MG63 (cell line): ENCODE measurements at regions not wholly inside any gene's neighbourhood (a gene's known extent, or its start where the extent isn't known, plus 50 kb on each side); places are given as distances from the start of the nearest gene placed in this dataset.

Source experiments
- DNase-seq: peaks from one replicate; pipeline ENCODE4 v3.0.0-alpha.2; 2020
- H3K27me3 ChIP-seq: fragments of 250-450 bp; sonication (Bioruptor Pico); 2 replicates; pipeline ENCODE4 v1.5.1; 2020; ENCODE audit warnings: mild to moderate bottlenecking, moderate library complexity
- H3K36me3 ChIP-seq: fragments of 250-450 bp; sonication (Bioruptor Pico); 2 replicates; pipeline ENCODE4 v1.5.1; 2020; ENCODE audit warnings: mild to moderate bottlenecking, moderate library complexity
- H3K4me3 ChIP-seq: fragments of 250-450 bp; sonication (Bioruptor Pico); 2 replicates; pipeline ENCODE4 v1.5.1; 2020; ENCODE audit warnings: mild to moderate bottlenecking, moderate library complexity
- H3K9me3 ChIP-seq: fragments of 250-450 bp; sonication (Bioruptor Pico); 2 replicates; pipeline ENCODE4 v1.5.1; 2020; ENCODE audit warnings: mild to moderate bottlenecking, moderate library complexity

DNA sequence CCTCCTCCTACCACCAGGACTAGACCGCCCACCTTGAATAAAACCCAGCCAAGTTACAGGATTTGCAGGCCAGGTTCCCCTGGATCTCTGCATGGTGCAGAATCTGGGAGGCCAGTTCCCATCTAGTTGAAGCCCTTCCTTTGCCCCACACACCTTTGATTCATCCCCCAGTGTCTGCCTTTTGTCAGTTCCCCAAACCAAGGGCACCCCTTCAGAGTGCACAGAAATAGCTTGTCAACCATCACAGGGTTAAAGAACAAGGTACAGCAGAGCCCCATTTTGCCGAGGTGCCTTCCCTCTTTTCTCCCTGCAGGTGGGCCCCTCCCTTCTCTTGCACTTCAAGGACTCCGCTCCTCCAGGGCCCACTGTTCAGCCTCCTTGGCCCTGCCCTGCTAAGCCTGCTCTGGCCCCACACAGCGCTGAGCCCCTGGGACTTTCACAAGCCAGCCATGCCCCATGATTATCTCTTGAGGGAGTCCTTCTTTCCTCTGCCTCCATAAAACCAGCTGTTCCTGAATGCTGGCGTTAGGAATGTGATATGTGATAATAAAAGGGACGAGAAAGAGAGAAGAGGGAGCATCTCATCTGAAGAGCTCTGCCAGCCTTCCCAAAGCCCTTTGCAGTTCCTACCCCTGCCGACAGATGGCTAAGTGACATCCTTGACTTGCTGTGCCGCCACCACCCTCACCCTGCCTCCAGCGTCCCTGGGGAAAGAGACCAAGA lies 280.3 kb downstream of the CDC5L start:
- no peaks in the 10 kb centered on the region for H3K36me3 ChIP-seq
- H3K27me3 ChIP-seq: no peaks in the 10 kb centered on the region
- peaks cover 5% of the 10 kb centered on the region; the same call in 1 of the 2 replicates for H3K9me3 ChIP-seq
- peak; percentile 81 for DNase-seq
- no peak overlapping the region for H3K4me3 ChIP-seq

DNA sequence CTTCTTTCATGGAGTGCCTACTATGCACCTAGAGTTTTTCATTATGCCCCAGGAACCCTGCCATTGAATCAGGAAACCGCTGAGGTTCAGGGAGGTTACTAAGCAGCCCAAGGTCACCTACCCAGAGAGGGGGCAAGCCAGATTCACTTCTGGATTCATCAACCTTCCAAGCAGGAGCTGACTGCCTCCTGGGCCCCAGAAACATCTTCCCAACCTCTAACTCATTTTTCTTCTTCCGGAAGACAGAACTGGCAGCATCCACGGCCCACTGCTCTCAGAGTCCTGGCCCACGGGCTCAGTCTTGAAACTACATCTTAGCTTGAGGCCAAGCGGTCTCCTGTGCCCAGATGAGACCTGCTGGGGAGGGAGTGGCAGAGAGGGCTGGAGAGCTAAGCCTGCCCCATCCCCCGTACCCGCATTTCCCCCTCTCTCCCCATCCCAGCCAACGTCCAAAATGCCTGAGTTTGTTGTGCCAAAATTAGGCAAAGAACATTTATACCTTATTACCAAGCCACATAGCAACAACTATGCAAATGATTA lies 281.0 kb downstream of the CDC5L start:
- peaks cover 5% of the 10 kb centered on the region; the same call in 1 of the 2 replicates for H3K9me3 ChIP-seq
- peak; percentile 98 for DNase-seq
- H3K4me3 ChIP-seq: no peak overlapping the region
- H3K27me3 ChIP-seq: no peaks in the 10 kb centered on the region
- H3K36me3 ChIP-seq: no peaks in the 10 kb centered on the region

DNA sequence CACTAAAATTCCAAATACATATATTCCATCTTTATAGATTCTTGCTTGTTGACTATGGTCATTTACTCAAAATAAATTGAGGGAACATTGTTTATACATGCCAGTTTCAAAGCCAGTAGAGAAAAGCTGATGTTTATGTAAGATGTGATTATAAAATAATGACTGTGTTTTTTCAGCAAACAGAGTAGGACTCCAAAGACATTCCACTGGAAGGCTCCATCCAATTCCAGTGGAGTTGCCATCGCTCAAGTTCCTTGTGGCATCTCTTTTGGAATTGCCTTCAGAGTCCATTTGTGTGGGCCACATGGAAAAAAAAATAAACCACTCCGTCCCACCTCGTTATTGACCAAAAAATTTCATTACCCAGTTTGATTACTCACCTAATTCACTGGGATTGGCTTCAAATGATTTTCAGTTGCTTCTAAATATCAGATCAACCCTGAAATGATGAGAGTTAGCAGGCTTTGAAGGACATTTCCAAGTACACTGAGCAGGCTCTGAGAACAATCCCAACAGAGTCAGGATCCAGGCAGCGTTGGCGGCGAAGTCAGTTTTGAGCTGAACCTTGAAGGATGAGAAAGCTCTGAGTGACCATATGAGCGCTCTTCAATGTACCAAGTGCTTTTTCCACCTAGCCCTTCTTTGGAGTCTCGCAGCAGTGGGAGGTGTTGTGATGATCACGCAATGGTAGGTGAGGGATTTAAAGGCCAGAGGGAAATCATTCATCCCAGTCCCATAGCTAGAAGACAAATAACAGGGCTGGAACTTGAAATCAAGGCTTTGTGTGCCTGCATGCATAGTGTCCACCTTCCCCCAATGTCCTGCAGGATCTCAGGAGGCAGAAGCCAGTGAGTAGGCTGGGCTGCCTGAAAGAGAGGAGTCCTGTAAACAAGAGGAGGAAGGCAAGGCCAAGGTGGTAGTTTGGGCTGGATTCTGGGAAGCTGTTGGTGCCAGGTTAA lies 281.7 kb downstream of the CDC5L start:
- peaks cover 5% of the 10 kb centered on the region; the same call in 1 of the 2 replicates for H3K9me3 ChIP-seq
- H3K4me3 ChIP-seq: no peak overlapping the region
- no peaks in the 10 kb centered on the region for H3K36me3 ChIP-seq
- peak; percentile 91 for DNase-seq
- no peaks in the 10 kb centered on the region for H3K27me3 ChIP-seq

- no peaks in the 10 kb centered on the region for H3K27me3 ChIP-seq
- peak; percentile 58 for DNase-seq
Observed at GRCh38 chr6:44670146-44670545, 282.6 kb downstream of the CDC5L start.

GRCh38 chr6:44671333-44671732 lies 283.8 kb downstream of the CDC5L start:
- no peaks in the 10 kb centered on the region for H3K36me3 ChIP-seq
- H3K9me3 ChIP-seq: peaks cover 5% of the 10 kb centered on the region; the same call in 1 of the 2 replicates
- no peak overlapping the region for H3K4me3 ChIP-seq
- H3K27me3 ChIP-seq: no peaks in the 10 kb centered on the region
- no peak for DNase-seq

More at GRCh38 chr6:44670146-44670545, 282.6 kb downstream of the CDC5L start:
- Histone ChIP-seq H3K4me3 (no peak overlapping the region), H3K36me3 (no peaks in the 10 kb centered on the region), H3K9me3 (peaks cover 5% of the 10 kb centered on the region; the same call in 1 of the 2 replicates)

DNA sequence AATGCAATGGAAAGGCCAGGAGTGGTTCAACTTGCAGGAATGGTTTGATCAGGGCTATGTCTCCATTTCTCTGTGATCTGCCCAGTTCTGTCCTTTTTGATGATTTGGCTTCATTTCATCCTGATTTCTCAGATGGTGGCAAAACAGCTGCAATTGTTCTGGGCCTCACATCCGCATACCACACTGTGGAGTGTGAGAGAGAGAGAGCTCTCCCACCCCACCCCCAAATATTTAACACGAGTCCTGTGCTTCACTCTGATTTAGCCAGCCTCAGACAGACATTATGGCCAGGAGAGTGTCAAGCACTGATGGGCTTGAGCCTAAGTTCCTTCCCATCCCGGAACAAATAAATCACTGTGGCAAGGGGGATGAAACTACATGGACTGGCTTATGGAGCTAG lies 284.6 kb downstream of the CDC5L start:
- no peak for DNase-seq
- H3K4me3 ChIP-seq: no peak overlapping the region
- no peaks in the 10 kb centered on the region for H3K36me3 ChIP-seq
- H3K27me3 ChIP-seq: no peaks in the 10 kb centered on the region
- H3K9me3 ChIP-seq: peaks cover 5% of the 10 kb centered on the region; the same call in 1 of the 2 replicates

DNA sequence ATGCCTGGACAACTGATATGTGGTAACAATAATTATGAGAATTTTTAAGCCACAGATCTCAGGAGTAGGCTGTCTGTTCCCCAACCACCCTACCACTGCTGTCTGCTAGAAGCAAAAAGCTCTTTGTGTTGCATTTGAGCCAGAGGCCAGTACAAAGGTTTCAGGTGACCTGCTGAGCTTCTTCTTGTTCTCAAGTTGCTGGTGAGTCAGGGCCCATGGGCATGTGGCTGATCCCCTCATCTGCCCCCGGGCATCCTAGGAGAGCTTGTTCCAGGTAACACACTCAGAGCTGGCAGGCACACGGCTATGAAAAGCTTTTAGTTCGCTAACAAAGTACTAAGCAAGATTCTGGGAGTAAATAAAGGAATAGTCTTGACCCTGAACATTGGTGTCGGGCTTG lies 285.3 kb downstream of the CDC5L start:
- no peak for DNase-seq
- no peak overlapping the region for H3K4me3 ChIP-seq
- H3K36me3 ChIP-seq: no peaks in the 10 kb centered on the region
- H3K27me3 ChIP-seq: no peaks in the 10 kb centered on the region
- peaks cover 5% of the 10 kb centered on the region; the same call in 1 of the 2 replicates for H3K9me3 ChIP-seq

- Histone ChIP-seq H3K36me3 (no peaks in the 10 kb centered on the region), H3K4me3 (no peak overlapping the region), H3K27me3 (no peaks in the 10 kb centered on the region), H3K9me3 (peaks cover 5% of the 10 kb centered on the region; the same call in 1 of the 2 replicates)
- no peak for DNase-seq
Observed at GRCh38 chr6:44674226-44675155, 287.0 kb downstream of the CDC5L start.

- H3K36me3 ChIP-seq: no peaks in the 10 kb centered on the region
- H3K9me3 ChIP-seq: peaks cover 3% of the 10 kb centered on the region; the same call in 1 of the 2 replicates
- DNase-seq: peak; percentile 48
- no peaks in the 10 kb centered on the region for H3K27me3 ChIP-seq
- no peak overlapping the region for H3K4me3 ChIP-seq
Observed at GRCh38 chr6:44675449-44675848, 287.9 kb downstream of the CDC5L start.

- DNase-seq: no peak
- Histone ChIP-seq H3K9me3 (no peaks in the 10 kb centered on the region), H3K4me3 (no peak overlapping the region), H3K27me3 (no peaks in the 10 kb centered on the region), H3K36me3 (no peaks in the 10 kb centered on the region)
Observed at GRCh38 chr6:44676246-44676790, 288.8 kb downstream of the CDC5L start.

GRCh38 chr6:44676826-44677433 lies 289.4 kb downstream of the CDC5L start:
- Histone ChIP-seq H3K9me3 (no peaks in the 10 kb centered on the region), H3K36me3 (no peaks in the 10 kb centered on the region), H3K27me3 (no peaks in the 10 kb centered on the region), H3K4me3 (no peak overlapping the region)
- peak; percentile 81 for DNase-seq

DNA sequence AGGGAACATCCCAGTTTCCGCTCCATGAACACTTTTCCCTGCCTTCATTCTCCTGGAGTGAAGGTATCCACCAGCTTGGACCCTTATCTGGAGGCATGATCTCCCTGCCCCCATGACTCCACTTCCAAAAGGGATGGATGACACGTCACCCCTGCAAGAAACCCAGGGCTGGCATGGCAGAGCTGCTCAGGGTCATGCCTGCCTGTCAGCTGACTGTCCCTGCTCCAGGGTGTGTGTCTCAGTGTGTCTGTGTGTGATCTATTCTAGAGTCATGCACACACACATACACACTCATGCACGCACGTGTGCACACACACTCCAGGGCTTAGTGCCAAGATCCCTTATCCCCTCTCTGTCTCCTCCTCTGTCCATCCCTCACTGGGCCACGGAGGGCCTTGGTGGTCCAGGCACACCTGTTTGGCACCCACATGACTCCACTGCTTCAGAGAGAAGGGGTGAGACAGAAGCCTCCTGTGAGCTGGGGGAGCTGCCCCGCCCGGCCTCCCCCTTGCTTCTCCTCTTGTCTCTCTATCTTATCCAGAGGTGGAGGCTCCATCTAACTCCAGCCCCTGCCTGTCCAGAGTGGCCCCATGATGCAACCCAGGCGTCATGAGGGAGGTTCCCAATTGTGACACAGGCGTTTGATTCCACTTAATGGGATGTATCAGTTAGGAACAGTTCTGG lies 290.9 kb downstream of the CDC5L start:
- H3K4me3 ChIP-seq: no peak overlapping the region
- no peaks in the 10 kb centered on the region for H3K9me3 ChIP-seq
- DNase-seq: no peak
- H3K27me3 ChIP-seq: no peaks in the 10 kb centered on the region
- H3K36me3 ChIP-seq: no peaks in the 10 kb centered on the region

GRCh38 chr6:44679438-44680201 lies 292.1 kb downstream of the CDC5L start:
- H3K4me3 ChIP-seq: no peak overlapping the region
- no peaks in the 10 kb centered on the region for H3K9me3 ChIP-seq
- H3K36me3 ChIP-seq: no peaks in the 10 kb centered on the region
- no peak for DNase-seq
- no peaks in the 10 kb centered on the region for H3K27me3 ChIP-seq

- Histone ChIP-seq H3K27me3 (no peaks in the 10 kb centered on the region), H3K4me3 (no peak overlapping the region), H3K9me3 (no peaks in the 10 kb centered on the region), H3K36me3 (no peaks in the 10 kb centered on the region)
- no peak for DNase-seq
Observed at GRCh38 chr6:44680202-44680720, 292.8 kb downstream of the CDC5L start.
